ENCODE measurements at regions not wholly inside any gene's neighbourhood (a gene's known extent, or its start where the extent isn't known, plus 50 kb on each side); places are given as distances from the start of the nearest gene placed in this dataset.
"Not testable (repeated sequence)": the region's sequence is repeated elsewhere in the genome, so short reads cannot be mapped to it uniquely, and the experiment has no call there.

DNA sequence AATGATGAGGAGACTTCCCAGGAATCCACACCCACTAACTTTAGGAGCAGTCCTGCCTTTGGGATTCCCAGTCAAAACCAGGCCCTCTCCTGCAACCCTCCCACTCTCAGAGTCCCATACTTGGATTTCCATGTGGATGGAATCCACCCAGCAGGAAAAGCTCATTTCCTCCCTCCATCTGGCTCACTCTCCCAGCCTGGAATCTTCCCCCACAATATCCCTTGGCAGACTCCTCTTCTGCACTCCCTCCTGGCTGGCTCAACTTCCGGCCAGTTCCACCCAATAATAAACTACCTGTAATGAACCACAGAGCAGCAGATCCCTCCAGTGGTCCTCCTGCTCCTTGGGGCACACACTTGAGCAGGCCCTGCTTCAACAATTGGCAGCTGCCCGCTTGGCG is 102.8 kb upstream of the EGLN3 start:
- DNase-seq (ENCODE audit: low read depth, low spot score), result no peak
- no peak overlapping the region for H3K4me3 ChIP-seq (ENCODE audit: insufficient read length, low read depth)
- no peaks in the 10 kb centered on the region for H3K4me1 ChIP-seq (ENCODE audit: insufficient read depth, insufficient read length)
- peaks cover 6% of the 10 kb centered on the region for H3K9me3 ChIP-seq (ENCODE audit: insufficient read depth, low read length)
- H3K9ac ChIP-seq (ENCODE audit: insufficient read length, low read depth), result no peak overlapping the region
- no peaks in the 10 kb centered on the region for H3K27me3 ChIP-seq (ENCODE audit: insufficient read depth, insufficient read length)
- H3K36me3 ChIP-seq (ENCODE audit: insufficient read depth, insufficient read length, low read length), result no peaks in the 10 kb centered on the region
- no peak for TF ChIP-seq YY1 (IDR thresholded peaks at IDR 0.05; ENCODE audit: insufficient read depth, insufficient read length)
- TF ChIP-seq ZNF274 (IDR thresholded peaks at IDR 0.05; ENCODE audit: low read depth, low read length), result no peak
- no peak for TF ChIP-seq SUZ12 (IDR thresholded peaks at IDR 0.05; ENCODE audit: extremely low read depth, insufficient read depth, insufficient read length)

DNA sequence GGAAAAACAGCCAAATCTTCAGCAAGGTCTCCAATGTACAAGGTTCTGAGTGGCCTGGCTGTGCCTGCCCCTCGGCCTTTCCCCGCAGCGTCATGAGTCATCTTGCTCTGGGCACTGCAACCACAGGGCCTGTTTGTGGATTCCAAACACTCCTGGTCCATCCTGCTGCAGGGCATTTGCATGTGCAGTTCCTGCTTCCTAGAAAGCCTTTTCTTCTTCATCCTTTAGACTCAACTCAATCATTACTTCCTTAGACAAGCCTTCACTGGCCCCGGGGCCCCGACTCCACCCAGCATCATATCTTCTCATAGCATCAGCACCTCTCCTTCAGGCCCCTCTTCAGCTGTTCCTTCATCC is 101.8 kb upstream of the EGLN3 start:
- DNase-seq (ENCODE audit: low read depth, low spot score), result no peak
- H3K27me3 ChIP-seq (ENCODE audit: insufficient read depth, insufficient read length), result no peaks in the 10 kb centered on the region
- no peaks in the 10 kb centered on the region for H3K4me1 ChIP-seq (ENCODE audit: insufficient read depth, insufficient read length)
- H3K9ac ChIP-seq (ENCODE audit: insufficient read length, low read depth), result no peak overlapping the region
- H3K9me3 ChIP-seq (ENCODE audit: insufficient read depth, low read length), result peaks cover 6% of the 10 kb centered on the region
- no peaks in the 10 kb centered on the region for H3K36me3 ChIP-seq (ENCODE audit: insufficient read depth, insufficient read length, low read length)
- no peak overlapping the region for H3K4me3 ChIP-seq (ENCODE audit: insufficient read length, low read depth)
- TF ChIP-seq ZNF274 (IDR thresholded peaks at IDR 0.05; ENCODE audit: low read depth, low read length), result no peak
- no peak for TF ChIP-seq YY1 (IDR thresholded peaks at IDR 0.05; ENCODE audit: insufficient read depth, insufficient read length)
- no peak for TF ChIP-seq SUZ12 (IDR thresholded peaks at IDR 0.05; ENCODE audit: extremely low read depth, insufficient read depth, insufficient read length)

- no peak for DNase-seq (ENCODE audit: low read depth, low spot score)
- H3K4me1 ChIP-seq (ENCODE audit: insufficient read depth, insufficient read length), result no peaks in the 10 kb centered on the region
- no peak overlapping the region for H3K9ac ChIP-seq (ENCODE audit: insufficient read length, low read depth)
- H3K4me3 ChIP-seq (ENCODE audit: insufficient read length, low read depth), result no peak overlapping the region
- no peaks in the 10 kb centered on the region for H3K36me3 ChIP-seq (ENCODE audit: insufficient read depth, insufficient read length, low read length)
- no peaks in the 10 kb centered on the region for H3K27me3 ChIP-seq (ENCODE audit: insufficient read depth, insufficient read length)
- no peak for TF ChIP-seq ZNF274 (IDR thresholded peaks at IDR 0.05; ENCODE audit: low read depth, low read length)
- no peak for TF ChIP-seq YY1 (IDR thresholded peaks at IDR 0.05; ENCODE audit: insufficient read depth, insufficient read length)
- no peak for TF ChIP-seq SUZ12 (IDR thresholded peaks at IDR 0.05; ENCODE audit: extremely low read depth, insufficient read depth, insufficient read length)
- peaks cover 11% of the 10 kb centered on the region for H3K9me3 ChIP-seq (ENCODE audit: insufficient read depth, low read length)
Observed at GRCh38 chr14:34051966-34052657, 101.2 kb upstream of the EGLN3 start.

GRCh38 chr14:34050606-34051005 is 99.7 kb upstream of the EGLN3 start:
- no peak for DNase-seq (ENCODE audit: low read depth, low spot score)
- H3K9me3 ChIP-seq (ENCODE audit: insufficient read depth, low read length), result peaks cover 14% of the 10 kb centered on the region
- no peak overlapping the region for H3K4me3 ChIP-seq (ENCODE audit: insufficient read length, low read depth)
- no peaks in the 10 kb centered on the region for H3K27me3 ChIP-seq (ENCODE audit: insufficient read depth, insufficient read length)
- no peaks in the 10 kb centered on the region for H3K36me3 ChIP-seq (ENCODE audit: insufficient read depth, insufficient read length, low read length)
- TF ChIP-seq SUZ12 (IDR thresholded peaks at IDR 0.05; ENCODE audit: extremely low read depth, insufficient read depth, insufficient read length), result no peak
- TF ChIP-seq YY1 (IDR thresholded peaks at IDR 0.05; ENCODE audit: insufficient read depth, insufficient read length), result no peak
- TF ChIP-seq ZNF274 (IDR thresholded peaks at IDR 0.05; ENCODE audit: low read depth, low read length), result no peak
- H3K4me1 ChIP-seq (ENCODE audit: insufficient read depth, insufficient read length), result no peaks in the 10 kb centered on the region
- H3K9ac ChIP-seq (ENCODE audit: insufficient read length, low read depth), result no peak overlapping the region

- Histone ChIP-seq H3K4me3 (ENCODE audit: insufficient read length, low read depth) (no peak overlapping the region), H3K9me3 (ENCODE audit: insufficient read depth, low read length) (peaks cover 14% of the 10 kb centered on the region), H3K9ac (ENCODE audit: insufficient read length, low read depth) (no peak overlapping the region), H3K4me1 (ENCODE audit: insufficient read depth, insufficient read length) (no peaks in the 10 kb centered on the region), H3K27me3 (ENCODE audit: insufficient read depth, insufficient read length) (no peaks in the 10 kb centered on the region), H3K36me3 (ENCODE audit: insufficient read depth, insufficient read length, low read length) (no peaks in the 10 kb centered on the region)
- no peak for TF ChIP-seq ZNF274 (IDR thresholded peaks at IDR 0.05; ENCODE audit: low read depth, low read length)
- no peak for TF ChIP-seq SUZ12 (IDR thresholded peaks at IDR 0.05; ENCODE audit: extremely low read depth, insufficient read depth, insufficient read length)
- no peak for TF ChIP-seq YY1 (IDR thresholded peaks at IDR 0.05; ENCODE audit: insufficient read depth, insufficient read length)
- no peak for DNase-seq (ENCODE audit: low read depth, low spot score)
Observed at GRCh38 chr14:34049790-34050189, 98.9 kb upstream of the EGLN3 start.

GRCh38 chr14:34049187-34049586 is 98.3 kb upstream of the EGLN3 start:
- H3K4me1 ChIP-seq (ENCODE audit: insufficient read depth, insufficient read length); H3K4me3 ChIP-seq (ENCODE audit: insufficient read length, low read depth); H3K27me3 ChIP-seq (ENCODE audit: insufficient read depth, insufficient read length); DNase-seq (ENCODE audit: low read depth, low spot score); H3K9ac ChIP-seq (ENCODE audit: insufficient read length, low read depth); H3K36me3 ChIP-seq (ENCODE audit: insufficient read depth, insufficient read length, low read length): not testable (repeated sequence)
- H3K9me3 ChIP-seq (ENCODE audit: insufficient read depth, low read length), result peaks cover 14% of the 10 kb centered on the region

- no peaks in the 10 kb centered on the region for H3K27me3 ChIP-seq (ENCODE audit: insufficient read depth, insufficient read length)
- peaks cover 14% of the 10 kb centered on the region for H3K9me3 ChIP-seq (ENCODE audit: insufficient read depth, low read length)
- no peak overlapping the region for H3K4me3 ChIP-seq (ENCODE audit: insufficient read length, low read depth)
- H3K4me1 ChIP-seq (ENCODE audit: insufficient read depth, insufficient read length), result no peaks in the 10 kb centered on the region
- H3K36me3 ChIP-seq (ENCODE audit: insufficient read depth, insufficient read length, low read length), result no peaks in the 10 kb centered on the region
- no peak for DNase-seq (ENCODE audit: low read depth, low spot score)
- H3K9ac ChIP-seq (ENCODE audit: insufficient read length, low read depth), result no peak overlapping the region
- TF ChIP-seq ZNF274 (IDR thresholded peaks at IDR 0.05; ENCODE audit: low read depth, low read length) (no peak), SUZ12 (IDR thresholded peaks at IDR 0.05; ENCODE audit: extremely low read depth, insufficient read depth, insufficient read length) (no peak), YY1 (IDR thresholded peaks at IDR 0.05; ENCODE audit: insufficient read depth, insufficient read length) (no peak)
Observed at GRCh38 chr14:34046799-34047520, 96.1 kb upstream of the EGLN3 start.

Measured in NT2/D1 (cell line).